Astrocyte of the cerebellum (primary cell): ENCODE measurements at regions not wholly inside any gene's neighbourhood (a gene's known extent, or its start where the extent isn't known, plus 50 kb on each side); places are given as distances from the start of the nearest gene placed in this dataset.

Experiments
- DNase-seq: peaks from one replicate; pipeline ENCODE4 v3.0.0-alpha.2; 2011; ENCODE audit warnings: low read depth
- H3K4me3 ChIP-seq: 2 replicates; pipeline ENCODE4 v1.5.1; 2011; ENCODE audit warnings: mild to moderate bottlenecking, low read depth, low read length, moderate library complexity
- CTCF ChIP-seq: IDR thresholded peaks from 2 replicates; pipeline ENCODE4 v1.5.1; 2012; ENCODE audit warnings: low read length, low read depth, moderate library complexity, mild to moderate bottlenecking; ENCODE audit errors: missing control alignments
- in situ Hi-C: cut with HindIII; loops from 2 replicates; pipeline ENCODE4 v1.10.0; 2017; ENCODE audit warnings: low sequenced_read_pairs

GRCh38 chr2:4455486-4456155 is 752.2 kb downstream of the DCDC2C start:
- H3K4me3 ChIP-seq: no peak overlapping the region
- in situ Hi-C loops: no loop called here
- no peak for TF ChIP-seq CTCF
- no peak for DNase-seq

DNA sequence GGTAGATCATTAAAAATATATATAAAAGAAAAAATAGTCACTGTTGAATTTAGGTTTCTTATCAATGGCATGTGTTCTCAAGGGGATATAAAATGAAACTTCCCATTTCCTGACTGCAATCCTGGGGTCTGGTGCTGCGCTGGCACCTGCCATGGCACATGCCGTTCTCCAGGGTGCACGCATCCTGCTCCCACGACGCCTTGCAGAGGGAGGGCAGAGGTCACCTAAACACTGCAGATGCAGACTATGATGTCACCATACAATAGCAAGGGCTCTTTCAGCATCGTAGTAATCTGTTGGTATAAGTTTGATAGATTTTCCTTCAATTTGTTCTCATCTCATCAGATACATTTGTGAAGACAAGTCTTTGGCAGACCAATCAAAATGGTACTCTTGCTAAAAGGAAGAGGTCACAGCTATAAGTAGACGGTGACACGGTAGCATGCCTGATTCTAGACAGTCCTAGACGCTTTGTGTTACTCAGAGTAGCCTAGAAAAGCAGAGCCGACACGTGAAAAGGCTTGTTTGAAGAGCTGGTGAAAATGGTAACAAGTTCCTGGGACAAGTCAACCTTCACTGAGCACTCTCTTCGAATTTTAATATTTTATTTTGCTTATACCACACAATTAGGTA is 761.4 kb downstream of the DCDC2C start:
- DNase-seq: no peak
- in situ Hi-C loops: no loop called here
- no peak overlapping the region for H3K4me3 ChIP-seq
- TF ChIP-seq CTCF: no peak

GRCh38 chr2:4465671-4466070 is 762.3 kb downstream of the DCDC2C start:
- no peak overlapping the region for H3K4me3 ChIP-seq
- no peak for TF ChIP-seq CTCF
- in situ Hi-C loops: no loop called here
- no peak for DNase-seq

- in situ Hi-C loops: no loop called here
Observed at GRCh38 chr2:4475618-4476017, 772.2 kb downstream of the DCDC2C start.

DNA sequence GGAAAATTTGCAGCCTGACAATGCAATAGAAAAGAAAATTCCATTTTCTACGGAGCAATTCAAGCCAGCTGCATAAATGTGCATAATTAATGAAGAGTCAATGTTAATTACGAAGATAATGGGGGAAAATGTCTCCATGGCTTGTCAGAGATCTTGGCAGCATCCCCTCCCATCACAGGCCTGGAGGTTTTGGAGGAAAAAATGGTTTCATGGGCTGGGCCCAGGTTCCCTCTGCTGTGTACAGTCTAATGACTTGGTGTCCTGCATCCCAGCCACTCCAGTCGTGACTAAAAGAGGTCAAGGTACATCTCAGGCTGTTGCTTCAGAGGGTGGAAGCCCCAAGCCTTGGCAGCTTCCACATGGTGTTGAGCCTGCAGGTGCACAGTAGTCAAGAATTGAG is 779.7 kb downstream of the DCDC2C start:
- H3K4me3 ChIP-seq: no peak overlapping the region
- in situ Hi-C loops: no loop called here
- DNase-seq: no peak
- no peak for TF ChIP-seq CTCF

More at GRCh38 chr2:4475618-4476017, 772.2 kb downstream of the DCDC2C start:
- no peak overlapping the region for H3K4me3 ChIP-seq
- no peak for TF ChIP-seq CTCF
- no peak for DNase-seq

GRCh38 chr2:4486971-4487370 is 783.6 kb downstream of the DCDC2C start:
- no peak for DNase-seq
- no peak overlapping the region for H3K4me3 ChIP-seq
- in situ Hi-C loops: no loop called here
- no peak for TF ChIP-seq CTCF
